GM12801 (cell line): ENCODE measurements at regions not wholly inside any gene's neighbourhood (a gene's known extent, or its start where the extent isn't known, plus 50 kb on each side); places are given as distances from the start of the nearest gene placed in this dataset.

Source experiments
- TF ChIP-seq, protein P1 (sequence below): IDR thresholded peaks from one replicate; pipeline ENCODE4 v1.5.1; 2011; ENCODE audit warnings: control low read depth; ENCODE audit not compliant: insufficient read length; ENCODE audit errors: extremely low read depth

DNA sequence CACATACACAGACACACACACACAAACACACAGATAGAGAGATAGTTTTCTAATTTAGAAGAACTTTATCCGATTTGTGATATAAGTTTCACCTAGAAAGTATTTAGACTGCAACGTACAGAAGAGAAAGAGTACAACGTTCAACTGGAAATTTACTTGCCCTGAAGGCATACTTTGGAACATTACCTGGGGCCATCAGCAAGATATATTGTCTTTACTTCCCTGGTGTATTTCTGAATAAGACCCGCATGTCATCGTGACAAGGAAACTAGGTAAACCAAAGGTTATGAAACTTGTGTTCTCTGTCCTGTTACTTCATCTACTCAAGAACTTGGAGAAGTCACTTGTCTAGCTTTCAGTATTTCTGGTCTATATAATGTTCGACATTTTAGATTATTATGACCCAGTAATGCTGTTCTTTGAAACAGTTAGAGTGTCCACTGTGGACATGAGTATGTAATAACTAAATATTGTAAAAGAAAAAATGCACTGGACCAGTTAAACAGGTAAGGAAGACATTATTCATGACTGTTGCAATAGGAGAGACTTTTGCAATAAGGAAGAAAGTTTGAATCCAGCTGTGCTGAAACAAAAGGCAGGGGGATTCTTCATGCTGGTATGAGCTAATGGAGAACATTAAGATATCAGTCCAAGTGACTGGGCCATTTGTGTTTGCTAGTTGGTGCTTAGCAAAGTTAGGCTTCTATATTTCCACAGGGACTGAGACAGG, 1791.1 kb downstream of the MAT2B start:
- TF ChIP-seq, protein P1, sequence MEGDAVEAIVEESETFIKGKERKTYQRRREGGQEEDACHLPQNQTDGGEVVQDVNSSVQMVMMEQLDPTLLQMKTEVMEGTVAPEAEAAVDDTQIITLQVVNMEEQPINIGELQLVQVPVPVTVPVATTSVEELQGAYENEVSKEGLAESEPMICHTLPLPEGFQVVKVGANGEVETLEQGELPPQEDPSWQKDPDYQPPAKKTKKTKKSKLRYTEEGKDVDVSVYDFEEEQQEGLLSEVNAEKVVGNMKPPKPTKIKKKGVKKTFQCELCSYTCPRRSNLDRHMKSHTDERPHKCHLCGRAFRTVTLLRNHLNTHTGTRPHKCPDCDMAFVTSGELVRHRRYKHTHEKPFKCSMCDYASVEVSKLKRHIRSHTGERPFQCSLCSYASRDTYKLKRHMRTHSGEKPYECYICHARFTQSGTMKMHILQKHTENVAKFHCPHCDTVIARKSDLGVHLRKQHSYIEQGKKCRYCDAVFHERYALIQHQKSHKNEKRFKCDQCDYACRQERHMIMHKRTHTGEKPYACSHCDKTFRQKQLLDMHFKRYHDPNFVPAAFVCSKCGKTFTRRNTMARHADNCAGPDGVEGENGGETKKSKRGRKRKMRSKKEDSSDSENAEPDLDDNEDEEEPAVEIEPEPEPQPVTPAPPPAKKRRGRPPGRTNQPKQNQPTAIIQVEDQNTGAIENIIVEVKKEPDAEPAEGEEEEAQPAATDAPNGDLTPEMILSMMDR, result no peak

DNA sequence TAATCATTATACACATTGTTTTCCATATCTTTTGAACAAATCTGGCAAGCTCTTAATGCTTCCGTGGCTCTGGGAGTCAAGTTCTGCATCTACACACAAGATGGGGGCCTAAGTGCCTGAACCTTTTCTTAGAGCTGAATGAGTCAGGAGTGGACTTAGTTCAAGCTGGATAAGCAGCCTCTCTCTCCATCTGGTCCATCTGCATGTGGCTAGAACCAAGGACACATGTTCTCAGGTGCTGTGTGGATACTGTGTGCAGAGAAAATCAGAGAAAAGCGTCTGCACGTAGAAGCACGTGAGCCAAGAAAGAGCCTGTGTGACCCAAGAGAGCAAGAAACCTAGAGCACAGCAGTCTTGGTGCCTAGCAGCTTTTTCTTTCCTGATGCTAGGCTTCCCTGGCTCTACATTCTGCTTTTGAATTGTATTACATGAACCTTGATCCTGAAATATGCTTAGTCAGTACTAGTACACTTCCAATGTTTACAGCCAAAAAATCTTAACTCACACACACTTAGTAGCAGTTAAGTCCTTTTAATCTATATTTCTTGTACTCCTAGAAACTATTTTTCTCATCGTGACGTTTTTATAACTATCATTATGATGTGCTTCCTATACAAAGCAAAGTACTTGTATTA, 1798.9 kb downstream of the MAT2B start:
- TF ChIP-seq, protein P1, result no peak

DNA sequence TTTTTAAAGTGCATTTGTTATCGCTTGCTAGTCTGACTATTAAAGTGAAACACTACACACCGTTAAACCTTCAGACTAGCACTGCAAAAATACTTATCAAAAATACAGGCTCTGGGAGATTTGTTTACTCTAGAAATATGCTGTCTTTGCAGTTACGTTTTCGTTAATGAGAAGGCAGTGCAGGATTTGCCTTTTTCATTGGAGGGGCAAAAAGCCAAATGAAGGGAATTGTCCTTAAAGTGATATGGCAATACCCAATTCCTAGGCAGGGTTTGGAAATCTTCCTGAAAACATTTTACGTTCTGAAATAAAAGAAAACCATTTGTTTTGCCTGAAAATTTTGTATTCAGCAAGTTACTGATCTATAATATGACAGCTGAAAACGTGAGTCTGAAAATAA, 1800.2 kb downstream of the MAT2B start:
- TF ChIP-seq, protein P1, result no peak

DNA sequence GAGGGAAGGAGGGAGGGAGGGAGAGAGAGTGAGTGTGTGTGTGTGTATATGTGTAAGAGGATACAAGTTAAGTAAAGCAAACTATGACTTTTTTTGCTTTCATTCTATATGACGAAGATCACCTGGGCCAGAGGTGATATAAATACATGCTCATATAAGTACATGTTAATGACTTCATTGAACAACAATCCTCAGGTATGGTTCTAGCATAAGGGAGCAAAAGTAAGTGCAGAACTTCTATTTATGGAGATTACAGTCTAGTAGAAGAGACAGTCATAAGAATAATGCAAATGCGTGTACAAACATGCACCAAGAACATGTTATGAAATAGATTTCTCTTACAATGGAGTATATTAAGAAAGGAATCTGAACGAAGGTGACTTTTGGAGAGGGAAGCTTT, 1804.0 kb downstream of the MAT2B start:
- TF ChIP-seq, protein P1, result no peak

DNA sequence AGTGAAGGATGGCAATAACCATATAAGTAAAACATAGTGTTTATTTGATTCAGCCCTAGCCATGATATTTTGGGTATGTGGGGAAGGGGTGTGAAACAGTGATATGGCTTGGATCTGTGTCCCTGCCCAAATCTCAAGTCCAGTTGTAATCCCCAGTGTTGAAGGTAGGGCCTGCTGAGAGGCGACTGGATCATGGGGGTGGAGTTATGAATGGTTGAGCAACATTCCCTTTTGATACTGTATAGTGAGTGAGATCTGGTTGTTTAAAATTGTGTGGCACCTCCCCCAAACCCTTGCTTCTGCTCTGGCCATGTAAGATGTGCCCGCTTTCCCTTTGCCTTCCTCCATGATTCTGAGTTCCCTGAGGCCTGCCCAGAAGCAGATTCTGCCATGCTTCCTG, 1804.6 kb downstream of the MAT2B start:
- TF ChIP-seq, protein P1, result no peak

DNA sequence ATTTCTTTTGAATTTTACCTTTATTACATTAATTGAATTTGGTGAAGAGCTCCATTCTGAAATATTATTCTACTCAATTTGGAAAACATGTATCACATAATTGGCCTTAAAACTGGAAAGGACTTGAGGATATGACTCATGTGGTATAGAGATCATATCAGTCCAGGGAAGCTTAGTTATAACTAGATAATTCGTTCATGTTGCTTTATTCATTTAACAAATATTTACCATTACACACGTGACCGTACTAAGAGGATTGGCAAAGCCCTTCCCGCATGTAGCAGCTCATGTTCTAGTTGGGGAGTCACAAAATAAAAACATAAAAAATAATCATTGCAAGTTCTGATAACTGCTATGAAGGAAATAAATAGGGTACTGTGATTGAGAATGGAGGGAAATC, 1816.5 kb downstream of the MAT2B start:
- TF ChIP-seq, protein P1, result no peak

DNA sequence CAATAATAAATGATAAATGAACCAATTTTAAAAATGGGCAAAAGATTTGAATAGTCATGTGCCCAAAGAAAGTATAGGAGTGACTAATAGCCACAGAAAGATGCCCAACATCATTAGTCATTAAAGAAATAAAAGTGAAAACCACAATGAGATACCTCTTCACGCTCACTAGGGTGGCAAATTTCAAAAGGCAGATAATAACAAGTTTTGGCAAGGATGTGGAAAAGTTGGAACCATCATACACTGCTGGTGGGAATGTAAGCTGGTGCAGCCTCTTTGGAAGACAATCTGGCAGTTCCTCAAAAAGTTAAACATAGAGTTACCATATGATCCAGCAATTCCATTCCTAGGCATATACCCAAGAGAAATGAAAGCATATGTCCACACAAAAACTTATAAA, 1819.8 kb downstream of the MAT2B start:
- TF ChIP-seq, protein P1, result no peak
